A549 (cell line): ENCODE measurements at regions not wholly inside any gene's neighbourhood (a gene's known extent, or its start where the extent isn't known, plus 50 kb on each side); places are given as distances from the start of the nearest gene placed in this dataset.

Experiments
- CTCF ChIP-seq: fragments of >200 bp; sonication (Bioruptor Twin); formaldehyde crosslinking; IDR thresholded peaks from 3 replicates; pipeline ENCODE4 v1.5.1; 2016
- EP300 ChIP-seq, 2 experiments: fragments of >200 bp; sonication (Bioruptor Twin); formaldehyde crosslinking; IDR thresholded peaks; 2 replicates in 1 of 2; 3 replicates in 1 of 2; pipeline ENCODE4 v1.6.1; 2016 to 2017
- ESRRA ChIP-seq: fragments of 150-350 bp; IDR thresholded peaks from 2 replicates; pipeline ENCODE4 v1.6.1; 2014; ENCODE audit warnings: mild to moderate bottlenecking, low read length, borderline replicate concordance
- HES2 ChIP-seq: fragments of >200 bp; sonication (Bioruptor Twin); formaldehyde crosslinking; IDR thresholded peaks from 2 replicates; pipeline ENCODE4 v1.6.1; 2016
- MAX ChIP-seq: IDR thresholded peaks from 2 replicates; pipeline ENCODE4 v1.6.1; 2012
- NFE2L2 ChIP-seq: fragments of 150-350 bp; conservative IDR thresholded peaks from 2 replicates; pipeline ENCODE4 v1.6.1; 2014; ENCODE audit warnings: low read length
- REST ChIP-seq: fragments of 200-600 bp; sonication (generic); IDR thresholded peaks from 2 replicates; pipeline ENCODE4 v1.6.1; 2016; ENCODE audit warnings: antibody characterized with exemption, mild to moderate bottlenecking, moderate library complexity
- RFX5 ChIP-seq: fragments of 450-650 bp; IDR thresholded peaks from 2 replicates; pipeline ENCODE4 v1.7.1; 2014; ENCODE audit warnings: antibody characterized with exemption, mild to moderate bottlenecking, moderate library complexity
- SMC3 ChIP-seq: fragments of >200 bp; sonication (Bioruptor Twin); formaldehyde crosslinking; IDR thresholded peaks from 3 replicates; pipeline ENCODE4 v1.6.1; 2018; ENCODE audit warnings: inconsistent platforms

GRCh38 chr22:47801541-47802245 lies 1039.2 kb downstream of the TBC1D22A start:
- TF ChIP-seq NFE2L2 = no peak
- no peak for TF ChIP-seq ESRRA
- TF ChIP-seq CTCF = no peak
- no peak for TF ChIP-seq SMC3
- no peak for TF ChIP-seq HES2
- no peak for TF ChIP-seq RFX5
- TF ChIP-seq MAX = no peak
- TF ChIP-seq REST = no peak
- no peak for TF ChIP-seq EP300 (IDR thresholded peaks at IDR 0.05)
